ENCODE measurements at regions not wholly inside any gene's neighbourhood (a gene's known extent, or its start where the extent isn't known, plus 50 kb on each side); places are given as distances from the start of the nearest gene placed in this dataset.

- Histone ChIP-seq H3K9me3 (peaks cover 0 to 32% (median 19%) of the 10 kb centered on the region in 8 donors), H3K4me3 (no peak overlapping the region), H3K27ac (no peak overlapping the region), H3K27me3 (replicated peaks in 1 of 7) (no peaks in the 10 kb centered on the region), H3K36me3 (no peaks in the 10 kb centered on the region), H3K4me1 (peaks cover 0 to 6% (median 0%) of the 10 kb centered on the region in 6 donors)
- intact Hi-C loops (cut with DNase I; ENCODE audit: low total_unique reads): no loop called here
- no peak for TF ChIP-seq CTCF (IDR thresholded peaks at IDR 0.05 in 8 of 11, conservative IDR thresholded peaks at IDR 0.05 in 3 of 11)
- no peak for DNase-seq
- 94 to 96% (median 95%) methylated on average over 5 of the region's 5 CpGs for WGBS, 5 donors
Observed at GRCh38 chr3:177312491-177312890, 115.2 kb upstream of the TBL1XR1 start.

GRCh38 chr3:177314897-177315296, 117.6 kb upstream of the TBL1XR1 start:
- no peak overlapping the region for H3K4me3 ChIP-seq
- H3K9me3 ChIP-seq: peaks cover 0 to 24% (median 16%) of the 10 kb centered on the region in 8 donors
- 70 to 96% (median 90%) methylated on average over 3 of the region's 3 CpGs for WGBS, 5 donors
- DNase-seq: no peak
- no peaks in the 10 kb centered on the region for H3K27me3 ChIP-seq (replicated peaks in 1 of 7)
- H3K36me3 ChIP-seq: no peaks in the 10 kb centered on the region
- H3K27ac ChIP-seq: no peak overlapping the region
- no peak for TF ChIP-seq CTCF (IDR thresholded peaks at IDR 0.05 in 8 of 11, conservative IDR thresholded peaks at IDR 0.05 in 3 of 11)
- no peak for TF ChIP-seq POLR2A (IDR thresholded peaks at IDR 0.05)
- no peak for TF ChIP-seq POLR2AphosphoS5 (IDR thresholded peaks at IDR 0.05)
- intact Hi-C loops (cut with DNase I; ENCODE audit: low total_unique reads): no loop called here
- peaks cover 0 to 24% (median 3%) of the 10 kb centered on the region in 6 donors for H3K4me1 ChIP-seq

GRCh38 chr3:177317247-177317646, 120.0 kb upstream of the TBL1XR1 start:
- H3K36me3 ChIP-seq: no peaks in the 10 kb centered on the region
- no peak for TF ChIP-seq POLR2A (IDR thresholded peaks at IDR 0.05)
- TF ChIP-seq POLR2AphosphoS5 (IDR thresholded peaks at IDR 0.05): no peak
- no peak for TF ChIP-seq CTCF (IDR thresholded peaks at IDR 0.05 in 8 of 11, conservative IDR thresholded peaks at IDR 0.05 in 3 of 11)
- WGBS, 5 donors: 94 to 98% (median 96%) methylated on average over 2 of the region's 2 CpGs
- no peak for DNase-seq
- H3K4me1 ChIP-seq: peaks cover 14 to 46% (median 21%) of the 10 kb centered on the region in 6 donors
- no peaks in the 10 kb centered on the region for H3K27me3 ChIP-seq (replicated peaks in 1 of 7)
- intact Hi-C loops (cut with DNase I; ENCODE audit: low total_unique reads): no loop called here
- H3K27ac ChIP-seq: peak overlapping the region in 1 of 8 donors; percentile 5
- H3K4me3 ChIP-seq: no peak overlapping the region
- H3K9me3 ChIP-seq: peaks cover 0 to under 1% (median 0%) of the 10 kb centered on the region in 8 donors

- peaks cover 14 to 59% (median 28%) of the 10 kb centered on the region in 6 donors for H3K4me1 ChIP-seq
- H3K36me3 ChIP-seq: no peaks in the 10 kb centered on the region
- no peak for DNase-seq
- intact Hi-C loops (cut with DNase I; ENCODE audit: low total_unique reads): no loop called here
- H3K4me3 ChIP-seq: no peak overlapping the region
- 73 to 88% (median 81%) methylated on average over 1 of the region's 1 CpG for WGBS, 5 donors
- H3K27me3 ChIP-seq (replicated peaks in 1 of 7): no peaks in the 10 kb centered on the region
- H3K9me3 ChIP-seq: no peaks in the 10 kb centered on the region
- no peak overlapping the region for H3K27ac ChIP-seq
- no peak for TF ChIP-seq POLR2A (IDR thresholded peaks at IDR 0.05)
- no peak for TF ChIP-seq CTCF (IDR thresholded peaks at IDR 0.05 in 8 of 11, conservative IDR thresholded peaks at IDR 0.05 in 3 of 11)
- no peak for TF ChIP-seq POLR2AphosphoS5 (IDR thresholded peaks at IDR 0.05)
Observed at GRCh38 chr3:177318559-177318958, 121.3 kb upstream of the TBL1XR1 start.

All from spleen (tissue), 11 donors.